ENCODE measurements at regions not wholly inside any gene's neighbourhood (a gene's known extent, or its start where the extent isn't known, plus 50 kb on each side); places are given as distances from the start of the nearest gene placed in this dataset.

DNA sequence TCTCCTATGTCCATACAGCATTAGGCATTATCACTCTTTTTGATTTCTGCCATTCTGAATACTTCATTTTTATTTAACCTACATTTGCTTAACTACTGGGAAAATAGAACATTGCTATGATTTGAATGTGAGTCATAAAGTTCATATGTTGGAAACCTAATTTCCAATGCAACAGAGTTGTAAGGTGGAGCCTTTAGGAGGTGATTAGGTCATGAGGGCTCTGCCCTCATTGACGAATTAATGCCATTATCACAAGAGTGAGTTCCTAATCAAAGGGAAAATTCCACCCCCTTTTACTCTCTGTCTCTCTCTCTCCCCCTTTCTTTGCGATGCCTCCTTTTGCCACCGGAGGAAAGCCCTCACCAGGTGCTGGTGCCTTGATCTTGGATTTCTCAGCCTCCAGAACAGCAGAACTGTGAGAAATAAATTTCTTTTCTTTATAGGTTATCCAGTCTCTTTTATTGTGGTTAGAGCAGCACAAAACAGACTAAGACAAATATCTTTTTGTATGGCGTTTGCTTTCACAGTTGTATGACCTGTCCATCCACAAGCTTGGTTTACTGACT lies 180.1 kb upstream of the ARID2 start:
- Histone ChIP-seq H3K9me3 (ENCODE audit: low read length) (no peaks in the 10 kb centered on the region), H3K27ac (ENCODE audit: low read length) (no peak overlapping the region), H3K36me3 (ENCODE audit: insufficient read depth, low read length) (no peaks in the 10 kb centered on the region), H3K9ac (ENCODE audit: low read length) (no peak overlapping the region), H3K4me3 (ENCODE audit: low read length) (no peak overlapping the region), H3K9me2 (ENCODE audit: insufficient read depth, low read length) (no peaks in the 10 kb centered on the region), H2AFZ (ENCODE audit: low read depth, low read length) (no peak overlapping the region), H3K27me3 (ENCODE audit: insufficient read depth, low read depth, low read length) (no peaks in the 10 kb centered on the region), H3F3A (ENCODE audit: insufficient read depth, low read length, poor library complexity, severe bottlenecking) (no peaks in the 10 kb centered on the region), H3K4me2 (ENCODE audit: low read length) (no peak overlapping the region), H3K79me2 (replicated peaks; ENCODE audit: insufficient read depth, low read length) (no peaks in the 10 kb centered on the region), H4K20me1 (ENCODE audit: insufficient read depth) (no peaks in the 10 kb centered on the region)
- TF ChIP-seq POLR2AphosphoS5 (IDR thresholded peaks at IDR 0.05) = no peak
- TF ChIP-seq, protein P1, sequence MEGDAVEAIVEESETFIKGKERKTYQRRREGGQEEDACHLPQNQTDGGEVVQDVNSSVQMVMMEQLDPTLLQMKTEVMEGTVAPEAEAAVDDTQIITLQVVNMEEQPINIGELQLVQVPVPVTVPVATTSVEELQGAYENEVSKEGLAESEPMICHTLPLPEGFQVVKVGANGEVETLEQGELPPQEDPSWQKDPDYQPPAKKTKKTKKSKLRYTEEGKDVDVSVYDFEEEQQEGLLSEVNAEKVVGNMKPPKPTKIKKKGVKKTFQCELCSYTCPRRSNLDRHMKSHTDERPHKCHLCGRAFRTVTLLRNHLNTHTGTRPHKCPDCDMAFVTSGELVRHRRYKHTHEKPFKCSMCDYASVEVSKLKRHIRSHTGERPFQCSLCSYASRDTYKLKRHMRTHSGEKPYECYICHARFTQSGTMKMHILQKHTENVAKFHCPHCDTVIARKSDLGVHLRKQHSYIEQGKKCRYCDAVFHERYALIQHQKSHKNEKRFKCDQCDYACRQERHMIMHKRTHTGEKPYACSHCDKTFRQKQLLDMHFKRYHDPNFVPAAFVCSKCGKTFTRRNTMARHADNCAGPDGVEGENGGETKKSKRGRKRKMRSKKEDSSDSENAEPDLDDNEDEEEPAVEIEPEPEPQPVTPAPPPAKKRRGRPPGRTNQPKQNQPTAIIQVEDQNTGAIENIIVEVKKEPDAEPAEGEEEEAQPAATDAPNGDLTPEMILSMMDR (IDR thresholded peaks at IDR 0.05; ENCODE audit: poor library complexity, severe bottlenecking) = no peak
- TF ChIP-seq EP300 (conservative IDR thresholded peaks at IDR 0.05; ENCODE audit: poor library complexity, severe bottlenecking) = no peak
- TF ChIP-seq RAD21 (conservative IDR thresholded peaks at IDR 0.05) = no peak
- no peak for TF ChIP-seq EZH2 (IDR thresholded peaks at IDR 0.05; ENCODE audit: borderline replicate concordance, insufficient read depth, low read length, poor library complexity, severe bottlenecking)
- TF ChIP-seq SMC3 (conservative IDR thresholded peaks at IDR 0.05; ENCODE audit: poor library complexity) = no peak
- TF ChIP-seq MXI1 (conservative IDR thresholded peaks at IDR 0.05; ENCODE audit: poor library complexity, severe bottlenecking) = no peak
- no peak for TF ChIP-seq TAF1 (IDR thresholded peaks at IDR 0.05; ENCODE audit: low read depth)
- TF ChIP-seq, protein P2, sequence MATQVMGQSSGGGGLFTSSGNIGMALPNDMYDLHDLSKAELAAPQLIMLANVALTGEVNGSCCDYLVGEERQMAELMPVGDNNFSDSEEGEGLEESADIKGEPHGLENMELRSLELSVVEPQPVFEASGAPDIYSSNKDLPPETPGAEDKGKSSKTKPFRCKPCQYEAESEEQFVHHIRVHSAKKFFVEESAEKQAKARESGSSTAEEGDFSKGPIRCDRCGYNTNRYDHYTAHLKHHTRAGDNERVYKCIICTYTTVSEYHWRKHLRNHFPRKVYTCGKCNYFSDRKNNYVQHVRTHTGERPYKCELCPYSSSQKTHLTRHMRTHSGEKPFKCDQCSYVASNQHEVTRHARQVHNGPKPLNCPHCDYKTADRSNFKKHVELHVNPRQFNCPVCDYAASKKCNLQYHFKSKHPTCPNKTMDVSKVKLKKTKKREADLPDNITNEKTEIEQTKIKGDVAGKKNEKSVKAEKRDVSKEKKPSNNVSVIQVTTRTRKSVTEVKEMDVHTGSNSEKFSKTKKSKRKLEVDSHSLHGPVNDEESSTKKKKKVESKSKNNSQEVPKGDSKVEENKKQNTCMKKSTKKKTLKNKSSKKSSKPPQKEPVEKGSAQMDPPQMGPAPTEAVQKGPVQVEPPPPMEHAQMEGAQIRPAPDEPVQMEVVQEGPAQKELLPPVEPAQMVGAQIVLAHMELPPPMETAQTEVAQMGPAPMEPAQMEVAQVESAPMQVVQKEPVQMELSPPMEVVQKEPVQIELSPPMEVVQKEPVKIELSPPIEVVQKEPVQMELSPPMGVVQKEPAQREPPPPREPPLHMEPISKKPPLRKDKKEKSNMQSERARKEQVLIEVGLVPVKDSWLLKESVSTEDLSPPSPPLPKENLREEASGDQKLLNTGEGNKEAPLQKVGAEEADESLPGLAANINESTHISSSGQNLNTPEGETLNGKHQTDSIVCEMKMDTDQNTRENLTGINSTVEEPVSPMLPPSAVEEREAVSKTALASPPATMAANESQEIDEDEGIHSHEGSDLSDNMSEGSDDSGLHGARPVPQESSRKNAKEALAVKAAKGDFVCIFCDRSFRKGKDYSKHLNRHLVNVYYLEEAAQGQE (IDR thresholded peaks at IDR 0.05; ENCODE audit: borderline replicate concordance) = no peak

DNA sequence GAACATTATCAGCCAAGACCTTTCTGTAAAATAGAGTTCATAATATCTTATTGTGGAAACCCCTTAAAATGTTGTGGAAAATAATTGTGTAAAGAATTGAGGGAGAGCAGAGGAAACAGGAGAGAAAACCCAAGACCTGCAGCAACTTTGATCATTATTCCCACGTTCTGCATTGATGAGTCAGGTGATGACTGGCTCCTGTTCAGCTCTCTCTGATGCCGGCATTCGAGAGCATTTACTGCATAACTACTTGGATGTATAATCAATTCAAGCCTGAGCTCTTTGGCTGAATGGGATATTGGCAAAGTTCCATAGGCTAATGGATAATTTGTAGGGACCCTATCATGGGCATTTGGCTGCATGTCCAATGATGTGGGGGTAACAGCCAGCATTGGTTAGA lies 176.3 kb upstream of the ARID2 start:
- Histone ChIP-seq H3K36me3 (ENCODE audit: insufficient read depth, low read length) (no peaks in the 10 kb centered on the region), H3K27me3 (ENCODE audit: insufficient read depth, low read depth, low read length) (no peaks in the 10 kb centered on the region), H3K4me3 (ENCODE audit: low read length) (no peak overlapping the region), H3K79me2 (replicated peaks; ENCODE audit: insufficient read depth, low read length) (no peaks in the 10 kb centered on the region), H3F3A (ENCODE audit: insufficient read depth, low read length, poor library complexity, severe bottlenecking) (no peaks in the 10 kb centered on the region), H3K4me2 (ENCODE audit: low read length) (no peak overlapping the region), H2AFZ (ENCODE audit: low read depth, low read length) (no peak overlapping the region), H4K20me1 (ENCODE audit: insufficient read depth) (no peaks in the 10 kb centered on the region), H3K9ac (ENCODE audit: low read length) (no peak overlapping the region), H3K9me3 (ENCODE audit: low read length) (no peaks in the 10 kb centered on the region), H3K9me2 (ENCODE audit: insufficient read depth, low read length) (no peaks in the 10 kb centered on the region), H3K27ac (ENCODE audit: low read length) (no peak overlapping the region)
- TF ChIP-seq, protein P2 (IDR thresholded peaks at IDR 0.05; ENCODE audit: borderline replicate concordance) = no peak
- no peak for TF ChIP-seq TAF1 (IDR thresholded peaks at IDR 0.05; ENCODE audit: low read depth)
- TF ChIP-seq, protein P1 (IDR thresholded peaks at IDR 0.05; ENCODE audit: poor library complexity, severe bottlenecking) = no peak
- no peak for TF ChIP-seq RAD21 (conservative IDR thresholded peaks at IDR 0.05)
- TF ChIP-seq MXI1 (conservative IDR thresholded peaks at IDR 0.05; ENCODE audit: poor library complexity, severe bottlenecking) = no peak
- no peak for TF ChIP-seq EZH2 (IDR thresholded peaks at IDR 0.05; ENCODE audit: borderline replicate concordance, insufficient read depth, low read length, poor library complexity, severe bottlenecking)
- TF ChIP-seq POLR2AphosphoS5 (IDR thresholded peaks at IDR 0.05) = no peak
- TF ChIP-seq SMC3 (conservative IDR thresholded peaks at IDR 0.05; ENCODE audit: poor library complexity) = no peak
- no peak for TF ChIP-seq EP300 (conservative IDR thresholded peaks at IDR 0.05; ENCODE audit: poor library complexity, severe bottlenecking)

All from neural cell (in vitro differentiated cells).